ENCODE measurements at regions not wholly inside any gene's neighbourhood (a gene's known extent, or its start where the extent isn't known, plus 50 kb on each side); places are given as distances from the start of the nearest gene placed in this dataset.

GRCh38 chr20:56752274-56752673 is 123.2 kb downstream of the TFAP2C start:
- Histone ChIP-seq H3K27me3 (ENCODE audit: insufficient read depth, low read length) (no peaks in the 10 kb centered on the region; the same call in 1 of the 2 replicates), H3K4me1 (ENCODE audit: insufficient read depth, low read length) (peaks cover 5% of the 10 kb centered on the region; the same call in 1 of the 2 replicates), H2BK20ac (ENCODE audit: low read depth, low read length, poor library complexity, severe bottlenecking) (no peak overlapping the region), H3K79me1 (ENCODE audit: insufficient read depth, low read depth, low read length, poor library complexity, severe bottlenecking) (no peaks in the 10 kb centered on the region), H3K56ac (ENCODE audit: insufficient read length, low read depth, low read length) (no peak overlapping the region), H3K23ac (ENCODE audit: insufficient read length, low read depth, low read length) (no peak overlapping the region), H3K9ac (ENCODE audit: extremely low read depth, insufficient read length, low read length) (no peak overlapping the region), H3K9me3 (ENCODE audit: control insufficient read depth, low read depth, low read length) (no peaks in the 10 kb centered on the region), H2BK12ac (ENCODE audit: insufficient read length, low read depth, low read length) (no peak overlapping the region), H3K27ac (ENCODE audit: insufficient read length, low read depth, low read length) (no peak overlapping the region), H3K4me2 (ENCODE audit: insufficient read depth, insufficient read length, low read length) (no peak overlapping the region), H3K79me2 (ENCODE audit: insufficient read depth, low read length) (no peaks in the 10 kb centered on the region), H3T11ph (ENCODE audit: low read length) (no peak overlapping the region), H4K8ac (replicated peaks; ENCODE audit: insufficient read length, low read depth, low read length) (no peak overlapping the region), H3K14ac (ENCODE audit: insufficient read depth, low read length) (peak overlapping the region; percentile 8; the same call in 1 of the 2 replicates), H3K18ac (ENCODE audit: insufficient read length, low read depth, low read length) (no peak overlapping the region), H2AK5ac (ENCODE audit: insufficient read length, low read length) (no peak overlapping the region), H3K4ac (ENCODE audit: low read depth, low read length) (no peak overlapping the region), H2BK120ac (ENCODE audit: low read depth, low read length, poor library complexity, severe bottlenecking) (no peak overlapping the region), H2AFZ (ENCODE audit: low read length) (no peak overlapping the region), H2BK5ac (ENCODE audit: insufficient read length, low read length) (no peak overlapping the region), H4K20me1 (ENCODE audit: control insufficient read depth, insufficient read depth, insufficient read length) (no peaks in the 10 kb centered on the region), H3K23me2 (ENCODE audit: insufficient read length, low read depth, low read length, poor library complexity, severe bottlenecking) (no peaks in the 10 kb centered on the region), H2BK15ac (ENCODE audit: low read depth, low read length) (no peak overlapping the region), H4K5ac (ENCODE audit: insufficient read length, low read depth, low read length) (no peak overlapping the region), H4K91ac (ENCODE audit: insufficient read length, low read depth, low read length) (no peak overlapping the region)
- H3K4me3 Mint-ChIP-seq: no peak overlapping the region
- TF ChIP-seq, protein P1, sequence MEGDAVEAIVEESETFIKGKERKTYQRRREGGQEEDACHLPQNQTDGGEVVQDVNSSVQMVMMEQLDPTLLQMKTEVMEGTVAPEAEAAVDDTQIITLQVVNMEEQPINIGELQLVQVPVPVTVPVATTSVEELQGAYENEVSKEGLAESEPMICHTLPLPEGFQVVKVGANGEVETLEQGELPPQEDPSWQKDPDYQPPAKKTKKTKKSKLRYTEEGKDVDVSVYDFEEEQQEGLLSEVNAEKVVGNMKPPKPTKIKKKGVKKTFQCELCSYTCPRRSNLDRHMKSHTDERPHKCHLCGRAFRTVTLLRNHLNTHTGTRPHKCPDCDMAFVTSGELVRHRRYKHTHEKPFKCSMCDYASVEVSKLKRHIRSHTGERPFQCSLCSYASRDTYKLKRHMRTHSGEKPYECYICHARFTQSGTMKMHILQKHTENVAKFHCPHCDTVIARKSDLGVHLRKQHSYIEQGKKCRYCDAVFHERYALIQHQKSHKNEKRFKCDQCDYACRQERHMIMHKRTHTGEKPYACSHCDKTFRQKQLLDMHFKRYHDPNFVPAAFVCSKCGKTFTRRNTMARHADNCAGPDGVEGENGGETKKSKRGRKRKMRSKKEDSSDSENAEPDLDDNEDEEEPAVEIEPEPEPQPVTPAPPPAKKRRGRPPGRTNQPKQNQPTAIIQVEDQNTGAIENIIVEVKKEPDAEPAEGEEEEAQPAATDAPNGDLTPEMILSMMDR (conservative IDR thresholded peaks at IDR 0.05): no peak
- no peak overlapping the region for H3K27ac Mint-ChIP-seq
- H3K9me3 Mint-ChIP-seq: peaks cover 0 to 2% of the 10 kb centered on the region in 2 experiments; a peak in 1 of 5 replicates
- H3K36me3 Mint-ChIP-seq (ENCODE audit: insufficient read depth in 1 of 3, low read depth in 3 of 3): no peaks in the 10 kb centered on the region; a peak in 1 of 7 replicates
- H3K27me3 Mint-ChIP-seq (ENCODE audit: low read depth): peaks cover 31% of the 10 kb centered on the region
- H3K4me1 Mint-ChIP-seq: peaks cover 31 to 36% of the 10 kb centered on the region in 2 experiments
- DNase-seq: no peak
- WGBS (ENCODE audit: extremely low coverage, insufficient read length, low lambda C conversion rate): no CpG with 5 or more reads among the region's 8 CpGs
